ENCODE measurements at regions not wholly inside any gene's neighbourhood (a gene's known extent, or its start where the extent isn't known, plus 50 kb on each side); places are given as distances from the start of the nearest gene placed in this dataset.
A peak's percentile ranks its signal among the peaks of the same experiment; 100 is the strongest.

DNA sequence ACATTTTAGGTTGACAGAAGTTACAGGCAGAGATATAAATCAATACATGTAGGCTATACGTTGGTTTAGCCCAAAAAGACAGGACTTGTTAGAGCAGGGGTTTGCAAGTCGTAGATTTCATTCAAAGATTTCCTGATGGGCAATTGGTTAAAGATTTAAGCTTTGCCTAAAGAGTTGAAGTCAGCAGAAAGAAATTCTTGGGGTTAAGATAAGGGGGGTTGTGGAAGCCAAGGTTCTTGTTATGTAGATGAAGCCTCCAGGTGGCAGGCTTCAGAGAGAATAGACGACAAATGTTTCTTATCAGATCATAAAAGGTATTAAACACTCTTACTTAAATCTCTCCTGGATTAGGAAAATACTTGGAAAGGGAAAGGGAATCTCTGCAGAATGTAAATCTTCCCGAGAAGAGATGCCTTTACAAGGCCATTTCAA, 510.8 kb downstream of the TMTC2 start:
- Histone ChIP-seq H3K36me3 (ENCODE audit: insufficient read depth, insufficient read length, low read length) (no peaks in the 10 kb centered on the region), H3K4me1 (ENCODE audit: insufficient read depth, insufficient read length) (no peaks in the 10 kb centered on the region), H3K27me3 (ENCODE audit: insufficient read depth, insufficient read length) (no peaks in the 10 kb centered on the region), H3K9me3 (ENCODE audit: insufficient read depth, low read length) (peaks cover 21% of the 10 kb centered on the region), H3K9ac (ENCODE audit: insufficient read length, low read depth) (no peak overlapping the region), H3K4me3 (ENCODE audit: insufficient read length, low read depth) (no peak overlapping the region)
- TF ChIP-seq YY1 (IDR thresholded peaks at IDR 0.05; ENCODE audit: insufficient read depth, insufficient read length) (no peak), SUZ12 (IDR thresholded peaks at IDR 0.05; ENCODE audit: extremely low read depth, insufficient read depth, insufficient read length) (no peak), ZNF274 (IDR thresholded peaks at IDR 0.05; ENCODE audit: low read depth, low read length) (no peak)
- DNase-seq (ENCODE audit: low read depth, low spot score), result peak; percentile 52

- DNase-seq (ENCODE audit: low read depth, low spot score), result no peak
- H3K9ac ChIP-seq (ENCODE audit: insufficient read length, low read depth), result no peak overlapping the region
Measured at GRCh38 chr12:83196694-83197350, 510.1 kb downstream of the TMTC2 start.

GRCh38 chr12:83190631-83191390, 504.1 kb downstream of the TMTC2 start:
- TF ChIP-seq ZNF274 (IDR thresholded peaks at IDR 0.05; ENCODE audit: low read depth, low read length), result no peak
- no peak for TF ChIP-seq YY1 (IDR thresholded peaks at IDR 0.05; ENCODE audit: insufficient read depth, insufficient read length)
- TF ChIP-seq SUZ12 (IDR thresholded peaks at IDR 0.05; ENCODE audit: extremely low read depth, insufficient read depth, insufficient read length), result no peak
- Histone ChIP-seq H3K27me3 (ENCODE audit: insufficient read depth, insufficient read length) (no peaks in the 10 kb centered on the region), H3K9ac (ENCODE audit: insufficient read length, low read depth) (no peak overlapping the region), H3K9me3 (ENCODE audit: insufficient read depth, low read length) (0 out of 2 replicates have a peak, but pooled peaks cover 12% of the 10 kb centered on the region), H3K4me3 (ENCODE audit: insufficient read length, low read depth) (no peak overlapping the region), H3K36me3 (ENCODE audit: insufficient read depth, insufficient read length, low read length) (no peaks in the 10 kb centered on the region), H3K4me1 (ENCODE audit: insufficient read depth, insufficient read length) (no peaks in the 10 kb centered on the region)
- no peak for DNase-seq (ENCODE audit: low read depth, low spot score)

More at GRCh38 chr12:83196694-83197350, 510.1 kb downstream of the TMTC2 start:
- Histone ChIP-seq H3K9me3 (ENCODE audit: insufficient read depth, low read length) (peaks cover 22% of the 10 kb centered on the region), H3K4me1 (ENCODE audit: insufficient read depth, insufficient read length) (no peaks in the 10 kb centered on the region), H3K36me3 (ENCODE audit: insufficient read depth, insufficient read length, low read length) (no peaks in the 10 kb centered on the region), H3K27me3 (ENCODE audit: insufficient read depth, insufficient read length) (no peaks in the 10 kb centered on the region), H3K4me3 (ENCODE audit: insufficient read length, low read depth) (no peak overlapping the region)
- no peak for TF ChIP-seq SUZ12 (IDR thresholded peaks at IDR 0.05; ENCODE audit: extremely low read depth, insufficient read depth, insufficient read length)

- Histone ChIP-seq H3K27me3 (ENCODE audit: insufficient read depth, insufficient read length) (no peaks in the 10 kb centered on the region), H3K9me3 (ENCODE audit: insufficient read depth, low read length) (no peaks in the 10 kb centered on the region), H3K4me3 (ENCODE audit: insufficient read length, low read depth) (no peak overlapping the region), H3K36me3 (ENCODE audit: insufficient read depth, insufficient read length, low read length) (no peaks in the 10 kb centered on the region), H3K9ac (ENCODE audit: insufficient read length, low read depth) (no peak overlapping the region), H3K4me1 (ENCODE audit: insufficient read depth, insufficient read length) (no peaks in the 10 kb centered on the region)
- no peak for DNase-seq (ENCODE audit: low read depth, low spot score)
- TF ChIP-seq ZNF274 (IDR thresholded peaks at IDR 0.05; ENCODE audit: low read depth, low read length), result no peak
- TF ChIP-seq YY1 (IDR thresholded peaks at IDR 0.05; ENCODE audit: insufficient read depth, insufficient read length), result no peak
- no peak for TF ChIP-seq SUZ12 (IDR thresholded peaks at IDR 0.05; ENCODE audit: extremely low read depth, insufficient read depth, insufficient read length)
Measured at GRCh38 chr12:83186419-83186818, 499.7 kb downstream of the TMTC2 start.

- Histone ChIP-seq H3K36me3 (ENCODE audit: insufficient read depth, insufficient read length, low read length) (no peaks in the 10 kb centered on the region), H3K9ac (ENCODE audit: insufficient read length, low read depth) (no peak overlapping the region), H3K4me3 (ENCODE audit: insufficient read length, low read depth) (no peak overlapping the region), H3K27me3 (ENCODE audit: insufficient read depth, insufficient read length) (no peaks in the 10 kb centered on the region), H3K9me3 (ENCODE audit: insufficient read depth, low read length) (no peaks in the 10 kb centered on the region), H3K4me1 (ENCODE audit: insufficient read depth, insufficient read length) (no peaks in the 10 kb centered on the region)
- TF ChIP-seq SUZ12 (IDR thresholded peaks at IDR 0.05; ENCODE audit: extremely low read depth, insufficient read depth, insufficient read length) (no peak), ZNF274 (IDR thresholded peaks at IDR 0.05; ENCODE audit: low read depth, low read length) (no peak), YY1 (IDR thresholded peaks at IDR 0.05; ENCODE audit: insufficient read depth, insufficient read length) (no peak)
- no peak for DNase-seq (ENCODE audit: low read depth, low spot score)
Measured at GRCh38 chr12:83185241-83185640, 498.5 kb downstream of the TMTC2 start.
